Smooth muscle cell (in vitro differentiated cells): ENCODE measurements at regions not wholly inside any gene's neighbourhood (a gene's known extent, or its start where the extent isn't known, plus 50 kb on each side); places are given as distances from the start of the nearest gene placed in this dataset.

ENCODE experiments used
- DNase-seq: peaks from one replicate; lab custom pipeline; 2025; ENCODE audit not compliant: unreplicated experiment; lab: John Stamatoyannopoulos, UW
- H2AFZ ChIP-seq: fragments of 200-600 bp; sonication (generic); 2 replicates; pipeline ENCODE4 v1.6.0; 2016; ENCODE audit warnings: antibody characterized with exemption, low read depth, mild to moderate bottlenecking
- H3F3A ChIP-seq: fragments of 200-600 bp; sonication (generic); 2 replicates; pipeline ENCODE4 v1.6.0; 2017; ENCODE audit warnings: antibody characterized with exemption, low read depth
- H3K27ac ChIP-seq: fragments of 200-600 bp; sonication (generic); 2 replicates; pipeline ENCODE4 v1.5.1; 2016; ENCODE audit warnings: low read depth, mild to moderate bottlenecking
- H3K27me3 ChIP-seq: fragments of 200-600 bp; sonication (generic); 2 replicates; pipeline ENCODE4 v1.6.1; 2016; ENCODE audit warnings: low read depth, mild to moderate bottlenecking
- H3K36me3 ChIP-seq: fragments of 200-600 bp; sonication (generic); 2 replicates; pipeline ENCODE4 v1.5.1; 2016; ENCODE audit warnings: low read depth
- H3K4me1 ChIP-seq: fragments of 200-600 bp; sonication (generic); 2 replicates; pipeline ENCODE4 v1.5.1; 2016; ENCODE audit warnings: low read depth
- H3K4me2 ChIP-seq: fragments of 200-600 bp; sonication (generic); 2 replicates; pipeline ENCODE4 v1.6.0; 2016; ENCODE audit warnings: mild to moderate bottlenecking
- H3K4me3 ChIP-seq: fragments of 200-600 bp; sonication (generic); 2 replicates; pipeline ENCODE4 v1.5.1; 2016; ENCODE audit warnings: mild to moderate bottlenecking
- H3K79me2 ChIP-seq: fragments of 200-600 bp; sonication (generic); 2 replicates; pipeline ENCODE4 v1.6.0; 2016; ENCODE audit warnings: low read depth, mild to moderate bottlenecking
- H3K9ac ChIP-seq: fragments of 200-600 bp; sonication (generic); 2 replicates; pipeline ENCODE4 v1.6.0; 2016; ENCODE audit warnings: low read depth
- H3K9me3 ChIP-seq: fragments of 200-600 bp; sonication (generic); replicated peaks from 2 replicates; pipeline ENCODE4 v1.5.1; 2016; ENCODE audit warnings: low read depth
- H4K20me1 ChIP-seq: fragments of 200-600 bp; sonication (generic); 2 replicates; pipeline ENCODE4 v1.6.0; 2016; ENCODE audit warnings: low read depth
- WGBS: methylation state at CpG from one replicate; pipeline ENCODE4 v1.1.7; 2016; ENCODE audit warnings: low lambda C conversion rate; 5-methylcytosine and 5-hydroxymethylcytosine counted together
- TF ChIP-seq, protein P1 (sequence below): fragments of 200-600 bp; sonication (generic); IDR thresholded peaks from 2 replicates; pipeline ENCODE4 v1.5.1; 2017; ENCODE audit warnings: borderline replicate concordance, mild to moderate bottlenecking, antibody characterized with exemption; ENCODE audit not compliant: insufficient read depth, poor library complexity, severe bottlenecking

DNA sequence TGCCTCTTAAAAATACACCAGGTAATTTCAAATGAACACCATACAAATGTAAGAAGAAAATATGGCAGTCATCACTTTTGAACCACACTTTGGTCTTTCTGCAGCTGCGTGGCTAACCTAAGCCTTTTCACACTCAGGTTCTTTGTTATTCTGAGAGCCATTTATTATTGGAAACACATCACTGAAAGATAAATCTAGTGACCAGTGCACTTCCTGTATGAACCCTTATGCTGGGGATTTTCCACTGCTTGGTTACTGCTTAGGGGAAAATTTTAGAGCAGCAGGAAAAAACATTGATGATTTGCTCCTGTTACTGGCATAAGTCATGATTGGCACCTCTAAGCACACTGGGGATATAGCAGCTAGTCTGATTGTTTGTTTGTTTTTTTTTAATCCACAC is 58.6 kb upstream of the RANBP3L start:
- Histone ChIP-seq H3K4me3 (no peak overlapping the region), H3F3A (peaks cover 11% of the 10 kb centered on the region), H3K9me3 (no peaks in the 10 kb centered on the region), H3K4me1 (peaks cover 13% of the 10 kb centered on the region), H3K36me3 (no peaks in the 10 kb centered on the region), H3K4me2 (no peak overlapping the region), H3K27me3 (no peaks in the 10 kb centered on the region), H2AFZ (no peak overlapping the region), H4K20me1 (no peaks in the 10 kb centered on the region), H3K79me2 (no peaks in the 10 kb centered on the region), H3K27ac (no peak overlapping the region), H3K9ac (no peak overlapping the region)
- TF ChIP-seq, protein P1, sequence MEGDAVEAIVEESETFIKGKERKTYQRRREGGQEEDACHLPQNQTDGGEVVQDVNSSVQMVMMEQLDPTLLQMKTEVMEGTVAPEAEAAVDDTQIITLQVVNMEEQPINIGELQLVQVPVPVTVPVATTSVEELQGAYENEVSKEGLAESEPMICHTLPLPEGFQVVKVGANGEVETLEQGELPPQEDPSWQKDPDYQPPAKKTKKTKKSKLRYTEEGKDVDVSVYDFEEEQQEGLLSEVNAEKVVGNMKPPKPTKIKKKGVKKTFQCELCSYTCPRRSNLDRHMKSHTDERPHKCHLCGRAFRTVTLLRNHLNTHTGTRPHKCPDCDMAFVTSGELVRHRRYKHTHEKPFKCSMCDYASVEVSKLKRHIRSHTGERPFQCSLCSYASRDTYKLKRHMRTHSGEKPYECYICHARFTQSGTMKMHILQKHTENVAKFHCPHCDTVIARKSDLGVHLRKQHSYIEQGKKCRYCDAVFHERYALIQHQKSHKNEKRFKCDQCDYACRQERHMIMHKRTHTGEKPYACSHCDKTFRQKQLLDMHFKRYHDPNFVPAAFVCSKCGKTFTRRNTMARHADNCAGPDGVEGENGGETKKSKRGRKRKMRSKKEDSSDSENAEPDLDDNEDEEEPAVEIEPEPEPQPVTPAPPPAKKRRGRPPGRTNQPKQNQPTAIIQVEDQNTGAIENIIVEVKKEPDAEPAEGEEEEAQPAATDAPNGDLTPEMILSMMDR = no peak
- WGBS = 52% methylated on average over 1 of the region's 1 CpG
- no peak for DNase-seq

DNA sequence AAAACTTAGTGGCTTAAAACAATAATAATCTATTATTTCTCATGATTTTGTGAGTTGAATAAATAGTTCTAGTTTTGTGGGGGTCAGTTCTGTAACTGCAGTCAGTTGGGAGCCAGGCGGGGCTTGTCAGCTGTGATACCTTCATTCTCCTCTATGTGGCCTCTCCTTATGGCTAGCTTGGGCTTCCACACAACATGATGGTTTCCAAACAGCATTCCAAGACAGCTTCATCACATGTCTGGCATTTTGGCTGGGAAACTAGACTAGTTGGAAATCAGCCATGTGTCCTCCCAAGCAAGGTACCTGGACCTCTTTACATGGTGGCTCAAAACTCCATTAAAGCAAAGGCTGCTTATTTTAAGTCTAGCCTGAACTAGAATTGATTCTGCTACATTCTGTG is 61.4 kb upstream of the RANBP3L start:
- peak overlapping the region; percentile 2 for H3K4me2 ChIP-seq
- H3K27ac ChIP-seq = peak overlapping the region; percentile 67
- 79% methylated on average over 1 of the region's 1 CpG for WGBS
- H3F3A ChIP-seq = peaks cover 6% of the 10 kb centered on the region
- TF ChIP-seq, protein P1 = no peak
- no peaks in the 10 kb centered on the region for H3K27me3 ChIP-seq
- H3K4me3 ChIP-seq = no peak overlapping the region
- no peaks in the 10 kb centered on the region for H3K36me3 ChIP-seq
- no peaks in the 10 kb centered on the region for H4K20me1 ChIP-seq
- H3K79me2 ChIP-seq = no peaks in the 10 kb centered on the region
- H2AFZ ChIP-seq = no peak overlapping the region
- no peaks in the 10 kb centered on the region for H3K9me3 ChIP-seq
- no peak overlapping the region for H3K9ac ChIP-seq
- DNase-seq = no peak
- peaks cover 7% of the 10 kb centered on the region for H3K4me1 ChIP-seq

DNA sequence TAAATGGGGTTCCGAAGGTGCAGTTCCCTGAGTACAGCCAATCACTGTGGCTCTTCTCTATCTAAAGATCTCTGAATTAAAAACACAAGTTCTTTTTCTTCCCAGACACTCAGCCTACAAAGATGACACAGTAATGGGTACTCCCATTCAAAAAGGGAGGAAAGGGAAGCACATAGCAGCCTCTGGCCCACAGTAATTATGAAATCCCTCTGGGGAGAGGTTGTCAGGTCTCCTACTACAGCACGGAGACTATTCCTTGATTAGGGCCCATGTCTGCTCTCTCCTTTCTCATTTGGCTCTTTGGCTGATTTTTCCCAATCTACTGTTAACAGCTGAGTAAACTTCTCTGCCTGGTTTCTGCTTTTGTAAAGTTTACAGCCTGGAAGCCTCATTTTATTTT is 62.0 kb upstream of the RANBP3L start:
- H3K9me3 ChIP-seq = no peaks in the 10 kb centered on the region
- no peaks in the 10 kb centered on the region for H3K36me3 ChIP-seq
- H4K20me1 ChIP-seq = no peaks in the 10 kb centered on the region
- H3K9ac ChIP-seq = peak overlapping the region; percentile 7
- no peak overlapping the region for H3K4me3 ChIP-seq
- no peaks in the 10 kb centered on the region for H3K79me2 ChIP-seq
- peaks cover 7% of the 10 kb centered on the region for H3K4me1 ChIP-seq
- no peak overlapping the region for H3K4me2 ChIP-seq
- H3K27ac ChIP-seq = peak overlapping the region; percentile 67
- DNase-seq = no peak
- peaks cover 6% of the 10 kb centered on the region for H3F3A ChIP-seq
- 75% methylated on average over 2 of the region's 2 CpGs for WGBS
- H3K27me3 ChIP-seq = no peaks in the 10 kb centered on the region
- TF ChIP-seq, protein P1 = no peak
- no peak overlapping the region for H2AFZ ChIP-seq

DNA sequence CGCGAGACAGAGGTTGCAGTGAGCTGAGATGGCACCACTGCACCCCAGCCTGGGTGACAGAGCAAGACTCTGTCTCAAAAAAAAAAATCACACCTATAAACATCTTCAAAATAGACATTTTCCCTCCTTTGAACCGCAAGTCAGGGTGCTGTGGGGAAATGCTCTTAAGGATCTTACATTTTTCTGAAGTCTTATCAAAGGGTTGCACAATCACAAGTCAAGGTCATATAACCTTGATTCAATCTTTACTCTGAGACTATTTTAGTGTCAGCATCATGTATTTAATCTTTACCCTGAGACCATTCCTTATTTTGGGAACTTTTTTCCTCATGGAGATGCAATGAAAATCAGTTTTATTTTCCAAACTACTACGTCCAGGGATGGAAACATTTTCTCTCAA is 62.8 kb upstream of the RANBP3L start:
- no peaks in the 10 kb centered on the region for H3K9me3 ChIP-seq
- H3K36me3 ChIP-seq = no peaks in the 10 kb centered on the region
- peaks cover 3% of the 10 kb centered on the region for H3K4me1 ChIP-seq
- no peaks in the 10 kb centered on the region for H4K20me1 ChIP-seq
- H3K79me2 ChIP-seq = no peaks in the 10 kb centered on the region
- DNase-seq = no peak
- no peak overlapping the region for H3K4me3 ChIP-seq
- H3K9ac ChIP-seq = no peak overlapping the region
- H3K4me2 ChIP-seq = no peak overlapping the region
- 86% methylated on average over 4 of the region's 4 CpGs for WGBS
- no peak overlapping the region for H2AFZ ChIP-seq
- TF ChIP-seq, protein P1 = no peak
- H3K27me3 ChIP-seq = no peaks in the 10 kb centered on the region
- H3K27ac ChIP-seq = no peak overlapping the region
- H3F3A ChIP-seq = no peaks in the 10 kb centered on the region
